Adrenal gland (tissue), 9 donors: ENCODE measurements at regions not wholly inside any gene's neighbourhood (a gene's known extent, or its start where the extent isn't known, plus 50 kb on each side); places are given as distances from the start of the nearest gene placed in this dataset.

Experiments used
- DNase-seq, 7 donors: peaks; one replicate each; pipeline ENCODE4 v3.0.0-alpha.2; 2019 to 2020
- H3K27ac ChIP-seq, 5 donors: fragments of 200-600 bp; sonication (generic) in 4 of 5; 1 replicate in 3 of 5; 2 replicates in 2 of 5; pipeline versions ENCODE4 v1.5.1 to v1.8.0; 2016 to 2020; ENCODE audit warnings: mild to moderate bottlenecking in 1 of 5
- H3K27me3 ChIP-seq: fragments of 200-600 bp; 2 replicates; pipeline ENCODE4 v1.8.0; 2021
- H3K36me3 ChIP-seq, 2 donors: fragments of 200-600 bp; replicated peaks in 1 of 2; 1 replicate in 1 of 2; 2 replicates in 1 of 2; pipeline versions ENCODE4 v1.5.1 to v1.8.0; 2018 to 2022
- H3K4me1 ChIP-seq, 2 donors: fragments of 200-600 bp; replicated peaks in 1 of 2; 1 replicate in 1 of 2; 2 replicates in 1 of 2; pipeline versions ENCODE4 v1.5.1 to v1.8.0; 2018 to 2021
- H3K4me3 ChIP-seq, 4 donors: fragments of 200-600 bp; sonication (generic) in 3 of 4; one replicate each; pipeline ENCODE4 v1.5.1; 2016 to 2018
- H3K9me3 ChIP-seq, 3 donors: fragments of 200-600 bp; sonication (generic) in 1 of 3; replicated peaks in 1 of 3; 1 replicate in 2 of 3; 2 replicates in 1 of 3; pipeline versions ENCODE4 v1.5.1 to v1.8.0; 2016 to 2021
- POLR2A ChIP-seq, 2 donors: fragments of 450-650 bp; IDR thresholded peaks; one replicate each; pipeline ENCODE4 v1.6.1; 2017; ENCODE audit warnings: antibody characterized with exemption in 2 of 2, mild to moderate bottlenecking in 2 of 2, moderate library complexity in 1 of 2
- WGBS, 4 donors: extraction: QIAGEN DNeasy Blood & Tissue Kit in 2 of 4; methylation state at CpG; one replicate each; pipeline versions ENCODE4 v1.1.5 to v1.1.7; 2013 to 2017; 5-methylcytosine and 5-hydroxymethylcytosine counted together
- intact Hi-C, 2 donors: fragments of 100-400 bp; cut with DNase I; formaldehyde crosslinking; loops; one replicate each; pipeline versions ENCODE4 v1.14.1 to v1.15.0; 2022 to 2023
- TF ChIP-seq, protein P1 (sequence below), 6 experiments: fragments of 450-650 bp in 4 of 6; fragments of 200-600 bp in 2 of 6; sonication (generic) in 1 of 6; IDR thresholded peaks; 1 replicate in 5 of 6; 2 replicates in 1 of 6; pipeline versions ENCODE4 v1.5.1 to v1.8.0; 2016 to 2021; ENCODE audit warnings: antibody characterized with exemption in 6 of 6, mild to moderate bottlenecking in 2 of 6, moderate library complexity in 1 of 6
- donor health status: healthy with polysubstance abuse.
- donor health status: Bipolar disorder and iron deficiency.
- donor health status: DM: yes; HTN: yes; CAD: no.
- donor health status: DM: no; HTN: no; CAD: no.
- donor health status: DM: no; HTN: no; CAD: no.

DNA sequence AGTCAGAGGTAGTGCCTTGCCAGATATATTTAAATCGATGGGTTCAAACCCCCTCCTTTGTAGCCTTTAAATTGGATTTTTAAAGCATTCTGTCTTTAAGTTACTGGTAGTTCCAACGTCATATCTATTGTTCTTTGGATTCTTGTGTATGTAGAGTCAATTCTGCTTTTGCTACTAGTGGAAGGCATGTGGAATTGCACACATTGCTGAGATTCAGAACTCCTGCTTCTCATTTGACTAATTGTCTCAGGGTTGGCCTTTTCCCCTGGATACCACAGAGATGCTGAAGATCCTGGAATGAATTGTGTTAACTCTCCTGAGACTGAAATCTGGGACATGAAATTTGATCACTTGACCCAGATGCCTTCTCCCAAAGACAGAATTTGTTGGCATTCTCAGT is 328.3 kb upstream of the RPS6KA3 start:
- 30 to 60% (median 45%) methylated on average over 2 of the region's 2 CpGs for WGBS, 4 donors
- Histone ChIP-seq H3K4me1 (no peaks in the 10 kb centered on the region), H3K36me3 (no peaks in the 10 kb centered on the region), H3K27me3 (peaks cover 15% of the 10 kb centered on the region), H3K27ac (no peak overlapping the region), H3K4me3 (no peak overlapping the region), H3K9me3 (no peaks in the 10 kb centered on the region)
- no peak for DNase-seq
- intact Hi-C loops = no loop called here
- TF ChIP-seq, protein P1, sequence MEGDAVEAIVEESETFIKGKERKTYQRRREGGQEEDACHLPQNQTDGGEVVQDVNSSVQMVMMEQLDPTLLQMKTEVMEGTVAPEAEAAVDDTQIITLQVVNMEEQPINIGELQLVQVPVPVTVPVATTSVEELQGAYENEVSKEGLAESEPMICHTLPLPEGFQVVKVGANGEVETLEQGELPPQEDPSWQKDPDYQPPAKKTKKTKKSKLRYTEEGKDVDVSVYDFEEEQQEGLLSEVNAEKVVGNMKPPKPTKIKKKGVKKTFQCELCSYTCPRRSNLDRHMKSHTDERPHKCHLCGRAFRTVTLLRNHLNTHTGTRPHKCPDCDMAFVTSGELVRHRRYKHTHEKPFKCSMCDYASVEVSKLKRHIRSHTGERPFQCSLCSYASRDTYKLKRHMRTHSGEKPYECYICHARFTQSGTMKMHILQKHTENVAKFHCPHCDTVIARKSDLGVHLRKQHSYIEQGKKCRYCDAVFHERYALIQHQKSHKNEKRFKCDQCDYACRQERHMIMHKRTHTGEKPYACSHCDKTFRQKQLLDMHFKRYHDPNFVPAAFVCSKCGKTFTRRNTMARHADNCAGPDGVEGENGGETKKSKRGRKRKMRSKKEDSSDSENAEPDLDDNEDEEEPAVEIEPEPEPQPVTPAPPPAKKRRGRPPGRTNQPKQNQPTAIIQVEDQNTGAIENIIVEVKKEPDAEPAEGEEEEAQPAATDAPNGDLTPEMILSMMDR (IDR thresholded peaks at IDR 0.05) = no peak
- no peak for TF ChIP-seq POLR2A (IDR thresholded peaks at IDR 0.05)

DNA sequence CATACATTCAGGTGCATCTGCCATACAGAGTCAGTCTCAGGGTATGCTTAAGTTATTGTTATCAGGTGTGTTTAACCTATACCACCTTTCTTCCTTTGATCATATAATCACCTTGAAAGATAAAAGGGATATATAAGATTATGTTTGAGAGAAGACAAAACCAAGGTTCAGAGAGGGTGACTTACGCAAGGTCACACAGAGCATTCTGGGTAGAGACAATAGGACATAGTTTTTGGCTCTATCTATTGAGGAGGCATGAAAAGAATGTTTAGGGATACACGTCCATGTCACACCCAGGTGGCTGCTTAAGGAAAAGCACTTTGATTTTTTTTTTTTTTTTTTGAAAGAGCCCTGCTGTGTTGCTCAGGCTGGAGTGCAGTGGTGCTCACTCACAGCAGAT is 327.1 kb upstream of the RPS6KA3 start:
- H3K36me3 ChIP-seq = no peaks in the 10 kb centered on the region
- intact Hi-C loops = no loop called here
- no peak for DNase-seq
- 67 to 79% (median 74%) methylated on average over 2 of the region's 2 CpGs for WGBS, 4 donors
- H3K4me3 ChIP-seq = no peak overlapping the region
- H3K27me3 ChIP-seq = peaks cover 15% of the 10 kb centered on the region
- no peak overlapping the region for H3K27ac ChIP-seq
- H3K4me1 ChIP-seq = no peaks in the 10 kb centered on the region
- TF ChIP-seq, protein P1 (IDR thresholded peaks at IDR 0.05) = no peak
- no peak for TF ChIP-seq POLR2A (IDR thresholded peaks at IDR 0.05)
- no peaks in the 10 kb centered on the region for H3K9me3 ChIP-seq

DNA sequence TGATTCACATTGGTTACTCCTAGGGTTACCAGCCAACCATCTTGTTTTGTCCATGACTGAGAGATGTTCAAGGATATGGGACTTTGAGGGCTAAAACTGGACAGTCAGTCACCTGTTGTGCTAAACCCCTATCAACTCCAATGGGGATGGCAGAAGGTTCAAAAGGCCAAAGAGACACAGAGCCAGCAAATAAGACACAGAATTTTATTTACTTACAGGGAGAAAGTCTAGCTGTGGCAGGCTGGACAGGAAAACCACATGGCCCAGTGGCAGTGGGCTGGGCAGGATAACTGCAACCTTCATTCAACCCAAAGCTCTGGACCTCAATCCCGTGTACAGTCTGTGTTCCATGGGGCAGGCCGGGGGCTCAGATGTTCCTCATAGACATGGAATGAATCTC is 326.7 kb upstream of the RPS6KA3 start:
- Histone ChIP-seq H3K4me1 (no peaks in the 10 kb centered on the region), H3K27me3 (peaks cover 15% of the 10 kb centered on the region), H3K4me3 (no peak overlapping the region), H3K27ac (no peak overlapping the region), H3K36me3 (no peaks in the 10 kb centered on the region), H3K9me3 (no peaks in the 10 kb centered on the region)
- TF ChIP-seq, protein P1 (IDR thresholded peaks at IDR 0.05) = no peak
- no peak for TF ChIP-seq POLR2A (IDR thresholded peaks at IDR 0.05)
- 48 to 76% (median 59%) methylated on average over 2 of the region's 2 CpGs for WGBS, 4 donors
- DNase-seq = no peak
- intact Hi-C loops = no loop called here

DNA sequence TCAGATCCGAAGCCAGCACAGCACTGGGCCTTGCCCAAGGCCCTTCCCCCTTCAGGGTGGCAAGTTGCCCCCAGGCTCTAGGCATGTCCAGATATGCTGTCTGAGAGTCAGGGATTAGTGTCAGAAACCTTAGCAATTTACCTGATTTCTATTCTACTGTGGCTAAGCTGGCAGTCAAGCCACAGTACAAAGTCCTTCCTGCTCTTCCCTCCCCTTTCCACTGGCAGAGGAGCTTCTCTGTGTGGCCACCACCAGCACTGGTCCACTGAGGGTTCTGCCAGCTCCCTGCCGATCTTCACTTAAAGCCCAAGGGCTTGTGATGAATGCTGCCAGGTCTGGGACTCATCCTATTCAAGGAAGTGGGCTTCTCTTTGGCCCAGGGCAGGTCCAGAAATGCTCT is 324.5 kb upstream of the RPS6KA3 start:
- 50 to 81% (median 69%) methylated on average over 1 to 2 of the region's 2 CpGs for WGBS, 4 donors
- Histone ChIP-seq H3K9me3 (no peaks in the 10 kb centered on the region), H3K4me1 (no peaks in the 10 kb centered on the region), H3K4me3 (no peak overlapping the region), H3K36me3 (no peaks in the 10 kb centered on the region), H3K27ac (no peak overlapping the region), H3K27me3 (peaks cover 15% of the 10 kb centered on the region)
- intact Hi-C loops = no loop called here
- no peak for TF ChIP-seq POLR2A (IDR thresholded peaks at IDR 0.05)
- no peak for DNase-seq

DNA sequence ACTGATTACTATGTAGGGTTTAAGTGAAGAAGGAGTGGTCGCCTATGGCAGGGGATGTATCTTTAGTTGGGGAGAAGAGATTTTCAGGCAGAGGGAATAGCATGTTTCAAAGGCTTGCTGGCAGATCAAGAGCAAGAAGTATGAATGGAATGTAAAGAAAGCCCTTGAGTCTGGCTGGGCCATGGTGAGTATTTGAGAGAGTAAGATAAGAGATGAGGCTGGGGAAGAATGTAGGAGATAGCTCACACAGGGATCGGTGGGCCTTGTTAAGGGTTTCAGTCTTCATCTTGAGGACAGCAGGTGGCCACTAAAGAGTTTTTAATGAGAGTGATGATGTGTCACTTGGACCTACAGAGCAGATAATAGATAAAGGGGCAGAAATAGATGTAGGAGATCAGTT is 319.1 kb upstream of the RPS6KA3 start:
- H3K36me3 ChIP-seq = no peaks in the 10 kb centered on the region
- TF ChIP-seq, protein P1 (IDR thresholded peaks at IDR 0.05) = no peak
- TF ChIP-seq POLR2A (IDR thresholded peaks at IDR 0.05) = no peak
- no peak overlapping the region for H3K27ac ChIP-seq
- H3K4me1 ChIP-seq = no peaks in the 10 kb centered on the region
- 46 to 71% (median 61%) methylated on average over 2 of the region's 2 CpGs for WGBS, 4 donors
- intact Hi-C loops = no loop called here
- H3K27me3 ChIP-seq = no peaks in the 10 kb centered on the region
- no peak for DNase-seq
- no peak overlapping the region for H3K4me3 ChIP-seq
- no peaks in the 10 kb centered on the region for H3K9me3 ChIP-seq
